Kidney epithelial cell (primary cell): ENCODE measurements at regions not wholly inside any gene's neighbourhood (a gene's known extent, or its start where the extent isn't known, plus 50 kb on each side); places are given as distances from the start of the nearest gene placed in this dataset.

ENCODE experiments used
- DNase-seq: peaks from one replicate; pipeline ENCODE4 v3.0.0-alpha.2; 2010; ENCODE audit warnings: low read depth
- H3K27me3 ChIP-seq: 2 replicates; pipeline ENCODE4 v1.6.0; 2011; ENCODE audit warnings: low read length; ENCODE audit not compliant: control insufficient read depth, insufficient read depth
- H3K36me3 ChIP-seq: 2 replicates; pipeline ENCODE4 v1.5.1; 2011; ENCODE audit warnings: low read length; ENCODE audit not compliant: control insufficient read depth, insufficient read depth
- H3K4me3 ChIP-seq: 2 replicates; pipeline ENCODE4 v1.5.1; 2011; ENCODE audit warnings: low read depth, mild to moderate bottlenecking, control low read depth, low read length
- TF ChIP-seq, protein P1 (sequence below): IDR thresholded peaks from 2 replicates; pipeline ENCODE4 v1.5.1; 2011; ENCODE audit warnings: mild to moderate bottlenecking, moderate library complexity, low read length, control low read depth, inconsistent platforms; ENCODE audit not compliant: insufficient read depth, poor library complexity, severe bottlenecking

DNA sequence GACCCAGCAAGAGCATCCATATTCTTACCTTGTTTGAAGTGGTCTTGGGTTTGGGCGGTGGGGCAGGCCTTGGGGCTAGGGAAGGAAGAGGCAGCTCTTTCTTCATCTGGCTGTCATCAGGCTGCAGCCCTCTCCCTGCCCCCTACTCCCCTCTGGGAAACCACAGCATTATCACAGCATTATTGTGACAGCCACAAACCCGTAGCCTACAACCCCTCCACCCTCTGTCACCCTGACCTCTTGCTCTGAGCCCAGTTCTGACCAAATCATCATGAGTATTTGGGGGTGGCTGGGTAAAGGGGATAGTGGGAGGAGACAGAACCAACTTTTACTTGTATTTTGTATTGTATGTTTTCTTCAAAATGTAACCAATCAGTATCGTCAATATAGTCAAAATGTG is 94.3 kb upstream of the ARRDC3 start:
- H3K27me3 ChIP-seq: no peaks in the 10 kb centered on the region
- H3K4me3 ChIP-seq: no peak overlapping the region
- H3K36me3 ChIP-seq: no peaks in the 10 kb centered on the region
- no peak for DNase-seq
- TF ChIP-seq, protein P1, sequence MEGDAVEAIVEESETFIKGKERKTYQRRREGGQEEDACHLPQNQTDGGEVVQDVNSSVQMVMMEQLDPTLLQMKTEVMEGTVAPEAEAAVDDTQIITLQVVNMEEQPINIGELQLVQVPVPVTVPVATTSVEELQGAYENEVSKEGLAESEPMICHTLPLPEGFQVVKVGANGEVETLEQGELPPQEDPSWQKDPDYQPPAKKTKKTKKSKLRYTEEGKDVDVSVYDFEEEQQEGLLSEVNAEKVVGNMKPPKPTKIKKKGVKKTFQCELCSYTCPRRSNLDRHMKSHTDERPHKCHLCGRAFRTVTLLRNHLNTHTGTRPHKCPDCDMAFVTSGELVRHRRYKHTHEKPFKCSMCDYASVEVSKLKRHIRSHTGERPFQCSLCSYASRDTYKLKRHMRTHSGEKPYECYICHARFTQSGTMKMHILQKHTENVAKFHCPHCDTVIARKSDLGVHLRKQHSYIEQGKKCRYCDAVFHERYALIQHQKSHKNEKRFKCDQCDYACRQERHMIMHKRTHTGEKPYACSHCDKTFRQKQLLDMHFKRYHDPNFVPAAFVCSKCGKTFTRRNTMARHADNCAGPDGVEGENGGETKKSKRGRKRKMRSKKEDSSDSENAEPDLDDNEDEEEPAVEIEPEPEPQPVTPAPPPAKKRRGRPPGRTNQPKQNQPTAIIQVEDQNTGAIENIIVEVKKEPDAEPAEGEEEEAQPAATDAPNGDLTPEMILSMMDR: no peak

DNA sequence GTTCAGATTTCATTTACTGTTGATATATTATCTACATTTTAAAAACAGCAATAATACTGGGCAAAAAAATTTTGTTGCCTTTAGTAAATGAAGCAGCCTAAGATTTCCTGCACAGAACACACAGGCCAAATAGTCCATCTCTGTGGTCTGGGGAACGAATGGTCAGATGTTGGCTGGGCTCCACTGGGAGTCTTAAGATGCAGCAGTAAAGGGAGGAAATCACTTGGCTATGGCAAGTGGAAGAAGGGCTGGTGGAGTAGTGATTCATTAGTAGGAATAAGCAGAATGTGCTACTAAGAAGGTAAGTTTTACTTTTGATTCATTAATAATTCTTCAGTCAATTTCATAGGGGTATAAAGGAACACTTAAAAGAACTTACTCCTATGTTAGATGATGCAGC is 91.1 kb upstream of the ARRDC3 start:
- Histone ChIP-seq H3K4me3 (no peak overlapping the region), H3K36me3 (no peaks in the 10 kb centered on the region), H3K27me3 (no peaks in the 10 kb centered on the region)
- TF ChIP-seq, protein P1: no peak
- DNase-seq: no peak

DNA sequence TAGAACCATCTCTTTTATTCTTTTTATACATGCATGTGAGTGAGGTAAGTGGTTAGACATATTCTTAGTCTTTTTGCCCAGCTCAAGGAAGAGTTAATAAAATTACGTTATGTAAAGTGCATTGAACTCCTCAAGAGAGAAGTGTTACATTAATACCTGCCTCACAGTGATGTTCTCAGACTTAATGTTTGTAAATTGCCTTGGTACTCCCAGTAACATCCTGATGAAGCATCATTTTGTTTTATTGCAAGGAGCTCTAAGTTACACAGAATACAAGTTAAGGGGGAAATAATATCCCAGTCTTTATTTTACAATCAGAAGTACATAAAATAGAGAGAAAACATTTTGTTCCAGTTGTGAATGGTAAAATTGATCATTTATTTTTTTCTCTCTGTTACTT is 89.5 kb upstream of the ARRDC3 start:
- Histone ChIP-seq H3K36me3 (no peaks in the 10 kb centered on the region), H3K27me3 (no peaks in the 10 kb centered on the region), H3K4me3 (no peak overlapping the region)
- TF ChIP-seq, protein P1: no peak
- no peak for DNase-seq

DNA sequence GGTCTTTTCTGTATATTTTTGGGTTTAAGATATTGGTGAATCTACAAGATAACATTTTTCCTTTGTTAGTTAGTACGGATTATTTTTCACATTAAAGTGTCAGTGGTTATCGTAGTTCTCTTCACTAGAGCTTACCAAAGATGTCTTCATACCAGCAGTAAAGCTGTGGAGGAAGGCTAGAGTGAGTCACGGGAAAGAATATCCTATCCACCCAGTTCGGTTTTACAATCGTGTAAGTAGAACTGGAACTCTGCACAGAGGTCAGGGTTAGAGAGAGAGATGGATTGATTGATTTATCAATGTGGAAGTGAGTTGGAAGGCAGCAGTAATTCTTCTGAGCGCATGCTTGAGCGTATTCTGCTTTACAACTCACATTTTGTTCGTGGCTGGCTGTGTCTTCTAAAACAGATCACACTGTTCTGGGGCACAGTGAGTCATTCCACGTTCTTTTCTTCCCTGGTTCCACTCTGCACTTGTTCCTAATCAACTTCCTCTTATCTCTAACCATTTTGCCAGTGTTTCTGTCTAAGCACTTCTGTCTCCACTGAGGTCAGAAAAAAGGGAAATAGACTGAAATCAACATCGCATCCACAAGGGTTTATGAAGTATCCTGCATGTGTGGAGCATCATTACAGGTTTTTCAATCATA is 86.5 kb upstream of the ARRDC3 start:
- Histone ChIP-seq H3K27me3 (no peaks in the 10 kb centered on the region), H3K4me3 (no peak overlapping the region), H3K36me3 (no peaks in the 10 kb centered on the region)
- TF ChIP-seq, protein P1: no peak
- no peak for DNase-seq

DNA sequence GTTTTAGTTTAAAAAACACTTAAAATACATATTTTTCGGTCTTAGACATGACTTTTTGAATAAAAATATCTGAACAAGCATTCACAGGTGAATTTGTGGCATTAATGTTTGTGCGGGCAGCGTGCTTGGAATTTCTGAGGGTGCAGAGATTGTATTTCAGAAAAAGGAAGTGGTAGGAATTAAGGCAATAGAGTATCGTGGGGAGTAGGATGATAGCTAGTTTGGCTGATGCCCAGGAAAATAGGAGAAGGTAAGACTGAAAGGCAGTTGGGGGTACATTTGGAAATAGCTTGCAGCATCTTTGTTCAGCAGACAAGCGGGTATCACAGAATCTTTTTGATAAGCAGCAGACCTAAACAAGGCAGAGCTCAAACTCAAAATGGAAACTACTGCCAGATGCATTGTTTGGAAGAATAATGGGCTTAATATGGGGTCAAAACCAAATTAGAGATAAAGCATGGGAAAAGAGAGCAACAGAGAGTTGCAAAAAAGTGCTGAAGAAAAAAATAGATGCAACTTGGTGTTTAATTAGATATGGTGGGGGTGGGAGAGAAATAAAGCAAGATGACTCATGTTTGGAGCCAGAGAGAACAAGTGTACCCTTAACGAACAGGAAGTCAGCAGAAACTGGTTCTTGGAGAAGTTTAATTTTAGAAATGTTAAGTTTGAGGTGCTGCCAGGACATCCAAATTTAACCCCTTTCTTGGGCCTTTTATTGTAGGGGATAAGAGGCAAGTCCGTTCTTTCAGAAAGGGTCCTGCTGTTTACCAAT is 85.7 kb upstream of the ARRDC3 start:
- Histone ChIP-seq H3K27me3 (no peaks in the 10 kb centered on the region), H3K36me3 (no peaks in the 10 kb centered on the region), H3K4me3 (no peak overlapping the region)
- TF ChIP-seq, protein P1: no peak
- no peak for DNase-seq
